HCT116 (cell line): ENCODE measurements at regions not wholly inside any gene's neighbourhood (a gene's known extent, or its start where the extent isn't known, plus 50 kb on each side); places are given as distances from the start of the nearest gene placed in this dataset.

Experiments used
- ATAC-seq: fragments of 200-7000 bp; cut with Tn5 transposase; 2 replicates; pipeline ENCODE4 v1.9.1; 2020; ENCODE audit warnings: mild to moderate bottlenecking, moderate library complexity
- BruUV-seq: library from RNA; stranded (reverse); fragments of 400-500 nt; replicated peaks from 2 replicates; lab custom pipeline; 2021; lab: Mats Ljungman, UMichigan
- CTCF ChIA-PET: fragments of 300-600 bp; sonication (Branson Sonifier 250); formaldehyde crosslinking; loops from one replicate; lab custom pipeline; 2021; ENCODE audit warnings: antibody characterized with exemption; lab: Charles Lee
- POLR2A ChIA-PET: fragments of 300-600, 350-600 bp; sonication (Branson Sonifier 250); formaldehyde crosslinking; loops from one replicate; lab custom pipeline; 2021; ENCODE audit warnings: antibody characterized with exemption; lab: Charles Lee
- RAD21 ChIA-PET, 2 experiments: fragments of 300-600 bp; sonication (Branson Sonifier 250); formaldehyde crosslinking; loops; one replicate each; lab custom pipeline; 2023; ENCODE audit warnings: low total read pairs in 2 of 2; ENCODE audit not compliant: uncharacterized antibody in 2 of 2, unreplicated experiment in 2 of 2, low non-redundant PET in 1 of 2; lab: Charles Lee
- DNase-seq: peaks from one replicate; pipeline ENCODE4 v3.0.0-alpha.2; 2010; ENCODE audit warnings: low read depth, low spot score
- H2AFZ ChIP-seq: fragments of 200-600 bp; shearing (Covaris generic), sonication (generic); 2 replicates; pipeline ENCODE4 v1.6.1; 2017; ENCODE audit warnings: low read depth, mixed run types, mixed read lengths, antibody characterized with exemption, low read length; ENCODE audit not compliant: poor library complexity, severe bottlenecking
- H3K27ac ChIP-seq: 2 replicates; pipeline ENCODE4 v1.5.1; 2012; ENCODE audit warnings: low read depth, low read length
- H3K27me3 ChIP-seq: fragments of 200-600 bp; sonication (generic); 2 replicates; pipeline ENCODE4 v1.6.1; 2016; ENCODE audit warnings: mixed run types, low read length, mixed read lengths; ENCODE audit not compliant: insufficient read depth
- H3K36me3 ChIP-seq, 2 experiments: fragments of 200-500 bp in 1 of 2; fragments of 200-600 bp in 1 of 2; sonication (Bioruptor generic) in 1 of 2; sonication (generic) in 1 of 2; 2 replicates each; pipeline versions ENCODE4 v1.5.1 to v1.6.1; 2014 to 2016; ENCODE audit warnings: low read length in 2 of 2, inconsistent platforms in 1 of 2, mixed read lengths in 1 of 2, mixed run types in 1 of 2; ENCODE audit not compliant: insufficient read depth in 2 of 2, control insufficient read depth in 1 of 2
- H3K4me1 ChIP-seq, 2 experiments: fragments of 200-600 bp in 1 of 2; sonication (generic) in 1 of 2; 2 replicates each; pipeline versions ENCODE4 v1.5.1 to v1.6.1; 2012 to 2017; ENCODE audit warnings: low read length in 2 of 2, inconsistent platforms in 1 of 2, mild to moderate bottlenecking in 1 of 2, mixed read lengths in 1 of 2, mixed run types in 1 of 2, moderate library complexity in 1 of 2; ENCODE audit not compliant: insufficient read depth in 2 of 2, control insufficient read depth in 1 of 2
- H3K4me2 ChIP-seq: fragments of 200-600 bp; sonication (generic); 2 replicates; pipeline ENCODE4 v1.6.1; 2017; ENCODE audit warnings: mixed run types, low read length, mixed read lengths
- H3K4me3 ChIP-seq, 2 experiments: fragments of 200-600 bp in 1 of 2; sonication (generic) in 1 of 2; replicated peaks in 1 of 2; 2 replicates each; pipeline ENCODE4 v1.5.1; 2011 to 2016; ENCODE audit warnings: low read length in 2 of 2, control low read depth in 1 of 2, low read depth in 1 of 2, mild to moderate bottlenecking in 1 of 2, mixed read lengths in 1 of 2, mixed run types in 1 of 2
- H3K79me2 ChIP-seq: fragments of 200-600 bp; sonication (generic); 2 replicates; pipeline ENCODE4 v1.6.1; 2017; ENCODE audit warnings: mild to moderate bottlenecking, mixed run types, low read length, moderate library complexity, mixed read lengths; ENCODE audit not compliant: insufficient read depth
- H3K9ac ChIP-seq: fragments of 200-600 bp; sonication (generic); 2 replicates; pipeline ENCODE4 v1.6.1; 2016; ENCODE audit warnings: low read length, mixed read lengths
- H3K9me2 ChIP-seq: fragments of 200-600 bp; sonication (generic), shearing (Covaris generic); 2 replicates; pipeline ENCODE4 v1.6.1; 2017; ENCODE audit warnings: mixed run types, mild to moderate bottlenecking, moderate library complexity; ENCODE audit not compliant: insufficient read depth
- H3K9me3 ChIP-seq, 2 experiments: fragments of 200-500 bp in 1 of 2; fragments of 200-600 bp in 1 of 2; sonication (Bioruptor generic) in 1 of 2; sonication (generic) in 1 of 2; 2 replicates each; pipeline ENCODE4 v1.6.1; 2014 to 2017; ENCODE audit warnings: low read length in 2 of 2, mixed read lengths in 2 of 2, inconsistent platforms in 1 of 2, low read depth in 1 of 2, mild to moderate bottlenecking in 1 of 2, mixed run types in 1 of 2, moderate library complexity in 1 of 2; ENCODE audit not compliant: control insufficient read depth in 1 of 2, insufficient read depth in 1 of 2
- H4K20me1 ChIP-seq: fragments of 200-600 bp; sonication (generic), shearing (Covaris generic); 2 replicates; pipeline ENCODE4 v1.6.1; 2017; ENCODE audit warnings: mixed run types, mild to moderate bottlenecking, moderate library complexity; ENCODE audit not compliant: insufficient read depth
- ATF3 ChIP-seq: IDR thresholded peaks from 2 replicates; pipeline ENCODE4 v1.6.1; 2012
- EGR1 ChIP-seq: IDR thresholded peaks from 2 replicates; pipeline ENCODE4 v1.6.1; 2012; ENCODE audit warnings: low read depth
- ELF1 ChIP-seq: IDR thresholded peaks from 2 replicates; pipeline ENCODE4 v1.6.1; 2012; ENCODE audit warnings: low read depth, borderline replicate concordance
- EZH2 ChIP-seq: fragments of 200-600 bp; sonication (generic); IDR thresholded peaks from 2 replicates; pipeline ENCODE4 v1.6.1; 2017; ENCODE audit warnings: antibody characterized with exemption, mixed run types
- EZH2phosphoT487 ChIP-seq: fragments of 200-600 bp; IDR thresholded peaks from 2 replicates; pipeline ENCODE4 v1.6.1; 2018; ENCODE audit warnings: antibody characterized with exemption, borderline replicate concordance
- MAX ChIP-seq: IDR thresholded peaks from 2 replicates; pipeline ENCODE4 v1.6.1; 2012
- POLR2AphosphoS5 ChIP-seq: IDR thresholded peaks from 2 replicates; pipeline ENCODE4 v1.6.1; 2011; ENCODE audit warnings: mild to moderate bottlenecking, low read depth, low read length, moderate library complexity
- RAD21 ChIP-seq: IDR thresholded peaks from 2 replicates; pipeline ENCODE4 v1.6.1; 2012; ENCODE audit warnings: low read depth, mild to moderate bottlenecking
- REST ChIP-seq: IDR thresholded peaks from 2 replicates; pipeline ENCODE4 v1.6.1; 2012; ENCODE audit warnings: low read depth
- SIN3A ChIP-seq: IDR thresholded peaks from 2 replicates; pipeline ENCODE4 v1.6.1; 2012; ENCODE audit warnings: low read depth
- SP1 ChIP-seq: IDR thresholded peaks from 2 replicates; pipeline ENCODE4 v1.6.1; 2012; ENCODE audit warnings: low read depth
- SRF ChIP-seq: IDR thresholded peaks from 2 replicates; pipeline ENCODE4 v1.6.1; 2012; ENCODE audit warnings: low read depth
- YY1 ChIP-seq: IDR thresholded peaks from 2 replicates; pipeline ENCODE4 v1.6.1; 2011; ENCODE audit warnings: low read length, low read depth, moderate library complexity, mild to moderate bottlenecking; ENCODE audit not compliant: insufficient replicate concordance; ENCODE audit errors: extremely low read depth
- ZNF274 ChIP-seq: fragments of 200-500 bp; sonication (Bioruptor generic); IDR thresholded peaks from 2 replicates; pipeline ENCODE4 v1.6.1; 2014; ENCODE audit warnings: mild to moderate bottlenecking, low read depth, low read length, inconsistent platforms
- intact Hi-C: fragments of 100-400 bp; cut with micrococcal nuclease; formaldehyde crosslinking; loops from 2 replicates; pipeline ENCODE4 v1.10.0; 2022
- TF ChIP-seq, protein P1 (sequence below), 3 experiments: fragments of 200-600 bp in 1 of 3; sonication (generic) in 1 of 3; IDR thresholded peaks in 2 of 3; conservative IDR thresholded peaks in 1 of 3; 2 replicates each; pipeline ENCODE4 v1.5.1; 2012 to 2017; ENCODE audit warnings: low read depth in 2 of 3, low read length in 2 of 3, antibody characterized with exemption in 1 of 3, borderline replicate concordance in 1 of 3, control low read depth in 1 of 3, mild to moderate bottlenecking in 1 of 3, mixed read lengths in 1 of 3, mixed run types in 1 of 3, moderate library complexity in 1 of 3; ENCODE audit not compliant: insufficient read depth in 1 of 3

DNA sequence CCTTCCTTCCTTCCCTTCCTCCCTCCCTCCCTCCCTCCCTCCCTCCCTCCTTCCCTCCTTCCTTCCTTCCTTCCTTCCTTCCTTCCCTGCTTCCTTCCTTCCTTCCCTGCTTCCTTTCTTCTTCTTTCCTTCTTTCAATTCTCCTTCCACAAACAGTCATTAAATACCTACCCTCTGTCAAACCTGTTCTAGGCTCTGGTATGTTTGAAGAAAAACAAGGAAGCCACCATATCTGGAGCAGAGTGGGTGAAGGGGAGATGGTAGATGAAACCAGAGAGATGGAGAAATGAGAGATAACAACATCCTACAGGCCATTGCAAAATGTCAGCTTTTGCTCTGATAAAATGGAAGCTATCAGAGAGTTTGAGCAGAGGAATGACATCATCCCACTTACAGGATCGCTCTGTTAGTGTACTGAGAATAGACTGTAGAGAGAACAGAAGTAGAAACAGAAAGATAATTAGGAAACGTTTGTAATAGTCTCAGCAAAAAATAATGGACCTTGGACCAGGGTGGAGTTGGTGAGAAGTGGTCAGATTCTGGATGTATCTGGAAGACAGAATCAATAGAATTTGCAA lies 334.0 kb downstream of the STIM2 start:
- BruUV-seq, result no TSS peak
- Histone ChIP-seq H4K20me1 (no peaks in the 10 kb centered on the region), H3K4me1 (no peaks in the 10 kb centered on the region), H3K9me3 (no peaks in the 10 kb centered on the region), H3K79me2 (no peaks in the 10 kb centered on the region), H3K4me3 (no peak overlapping the region)
- ChIA-PET POLR2A (no interaction called here), RAD21 (no interaction called here)
- TF ChIP-seq RAD21, result no peak
- TF ChIP-seq YY1, result no peak
- TF ChIP-seq EZH2, result no peak
- no peak for TF ChIP-seq SRF
- TF ChIP-seq EGR1, result no peak
- TF ChIP-seq ZNF274, result no peak
- no peak for TF ChIP-seq EZH2phosphoT487
- TF ChIP-seq ELF1, result no peak
- TF ChIP-seq, protein P1, sequence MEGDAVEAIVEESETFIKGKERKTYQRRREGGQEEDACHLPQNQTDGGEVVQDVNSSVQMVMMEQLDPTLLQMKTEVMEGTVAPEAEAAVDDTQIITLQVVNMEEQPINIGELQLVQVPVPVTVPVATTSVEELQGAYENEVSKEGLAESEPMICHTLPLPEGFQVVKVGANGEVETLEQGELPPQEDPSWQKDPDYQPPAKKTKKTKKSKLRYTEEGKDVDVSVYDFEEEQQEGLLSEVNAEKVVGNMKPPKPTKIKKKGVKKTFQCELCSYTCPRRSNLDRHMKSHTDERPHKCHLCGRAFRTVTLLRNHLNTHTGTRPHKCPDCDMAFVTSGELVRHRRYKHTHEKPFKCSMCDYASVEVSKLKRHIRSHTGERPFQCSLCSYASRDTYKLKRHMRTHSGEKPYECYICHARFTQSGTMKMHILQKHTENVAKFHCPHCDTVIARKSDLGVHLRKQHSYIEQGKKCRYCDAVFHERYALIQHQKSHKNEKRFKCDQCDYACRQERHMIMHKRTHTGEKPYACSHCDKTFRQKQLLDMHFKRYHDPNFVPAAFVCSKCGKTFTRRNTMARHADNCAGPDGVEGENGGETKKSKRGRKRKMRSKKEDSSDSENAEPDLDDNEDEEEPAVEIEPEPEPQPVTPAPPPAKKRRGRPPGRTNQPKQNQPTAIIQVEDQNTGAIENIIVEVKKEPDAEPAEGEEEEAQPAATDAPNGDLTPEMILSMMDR (IDR thresholded peaks at IDR 0.05 in 2 of 3, conservative IDR thresholded peaks at IDR 0.05 in 1 of 3; ENCODE audit: borderline replicate concordance in 1 of 3, insufficient read depth in 1 of 3, low read depth in 2 of 3, low read length in 2 of 3), result no peak
- TF ChIP-seq SP1, result no peak
- no peak for TF ChIP-seq POLR2AphosphoS5
- no peak for TF ChIP-seq REST
- no peak for TF ChIP-seq MAX
- TF ChIP-seq SIN3A, result no peak
- no peak for TF ChIP-seq ATF3
- TF ChIP-seq, all 23 proteins: peak for 0
- DNase-seq, result no peak
- CTCF ChIA-PET, result no interaction called here
- no peak overlapping the region for H2AFZ ChIP-seq
- intact Hi-C loops, result no loop called here
- ATAC-seq, result no peak
- H3K9me2 ChIP-seq, result no peaks in the 10 kb centered on the region
- no peaks in the 10 kb centered on the region for H3K36me3 ChIP-seq
- H3K27ac ChIP-seq, result no peak overlapping the region
- no peak overlapping the region for H3K4me2 ChIP-seq
- no peak overlapping the region for H3K9ac ChIP-seq
- H3K27me3 ChIP-seq, result 0 out of 2 replicates have a peak, but pooled peaks cover 14% of the 10 kb centered on the region
